Umbilical cord (tissue), 1 donor: ENCODE measurements at regions not wholly inside any gene's neighbourhood (a gene's known extent, or its start where the extent isn't known, plus 50 kb on each side); places are given as distances from the start of the nearest gene placed in this dataset.

ENCODE experiments used
- DNase-seq: peaks from one replicate; pipeline ENCODE4 v3.0.0-alpha.2; 2015; ENCODE audit warnings: low spot score

- no peak for DNase-seq
Observed at GRCh38 chr10:107931808-107932207, 767.3 kb upstream of the SORCS1 start.

DNA sequence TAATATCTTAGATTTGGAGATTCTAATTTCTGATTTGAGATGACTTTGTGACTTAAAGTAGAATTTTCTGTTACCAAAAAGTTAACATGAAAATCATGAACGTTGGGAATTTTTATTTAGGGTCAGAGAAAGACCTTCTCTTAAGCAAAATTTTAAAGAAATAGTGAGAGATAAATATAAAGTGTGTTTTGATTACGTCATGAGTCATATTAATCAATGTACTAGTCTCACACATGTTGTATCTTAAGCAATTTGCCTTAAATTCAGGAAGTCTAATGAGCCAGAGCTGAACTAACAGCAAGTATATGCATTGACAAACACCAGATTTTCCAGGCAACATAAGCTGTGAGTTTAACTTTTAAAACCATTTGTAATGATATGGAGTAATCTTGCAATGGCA, 765.5 kb upstream of the SORCS1 start:
- no peak for DNase-seq

- DNase-seq, result no peak
Observed at GRCh38 chr10:107924458-107924857, 760.0 kb upstream of the SORCS1 start.

DNA sequence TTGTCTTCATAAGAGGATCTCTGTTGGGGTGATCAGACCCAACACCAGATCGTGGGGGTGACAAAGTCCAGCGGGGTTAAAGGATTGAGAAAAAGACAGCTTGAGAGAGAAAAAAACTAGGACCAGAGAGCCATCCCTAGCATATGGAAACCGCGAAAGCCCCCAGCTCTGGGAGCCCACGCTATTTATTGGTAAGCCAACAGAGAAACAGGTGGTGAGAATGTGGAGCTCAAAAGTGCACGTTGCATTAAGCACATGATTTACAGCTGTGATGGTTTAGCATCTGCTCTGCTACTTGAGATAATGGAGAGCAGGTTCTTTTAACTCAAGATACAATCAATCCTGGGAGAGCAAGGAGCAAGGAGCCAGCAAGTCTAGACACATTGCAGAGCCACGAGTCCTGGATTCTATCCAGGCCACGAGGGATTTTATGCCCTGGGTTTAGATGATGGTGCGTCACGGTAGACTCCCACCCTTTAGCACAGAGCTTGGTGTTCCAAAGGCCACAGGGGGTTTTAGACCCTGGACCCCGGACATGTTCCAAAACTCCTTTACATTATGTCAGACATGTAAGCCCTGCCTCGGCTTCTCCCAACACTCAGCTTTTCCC, 755.2 kb upstream of the SORCS1 start:
- DNase-seq, result no peak

DNA sequence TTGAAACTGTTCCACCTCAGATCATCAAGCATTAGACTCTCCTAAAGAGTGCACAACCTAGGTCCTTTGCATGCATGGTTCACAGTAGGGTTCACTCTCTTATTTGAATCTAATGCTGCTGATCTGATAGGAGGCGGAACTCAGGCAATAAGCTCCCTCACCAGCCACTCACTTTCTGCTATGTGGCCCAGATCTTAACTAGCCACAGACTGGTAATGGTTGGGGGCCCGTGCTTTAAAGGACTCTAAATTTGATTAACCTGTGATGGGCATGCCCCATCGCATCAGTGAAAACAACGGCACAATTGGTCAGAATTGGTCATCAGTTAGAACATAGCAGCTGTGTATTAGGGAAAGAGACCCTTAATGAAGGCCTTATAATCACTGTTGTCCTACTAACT, 753.7 kb upstream of the SORCS1 start:
- DNase-seq, result no peak

GRCh38 chr10:107915215-107915610, 750.7 kb upstream of the SORCS1 start:
- peak; percentile 21 for DNase-seq

GRCh38 chr10:107914450-107915214, 750.1 kb upstream of the SORCS1 start:
- DNase-seq, result peak; percentile 25

DNA sequence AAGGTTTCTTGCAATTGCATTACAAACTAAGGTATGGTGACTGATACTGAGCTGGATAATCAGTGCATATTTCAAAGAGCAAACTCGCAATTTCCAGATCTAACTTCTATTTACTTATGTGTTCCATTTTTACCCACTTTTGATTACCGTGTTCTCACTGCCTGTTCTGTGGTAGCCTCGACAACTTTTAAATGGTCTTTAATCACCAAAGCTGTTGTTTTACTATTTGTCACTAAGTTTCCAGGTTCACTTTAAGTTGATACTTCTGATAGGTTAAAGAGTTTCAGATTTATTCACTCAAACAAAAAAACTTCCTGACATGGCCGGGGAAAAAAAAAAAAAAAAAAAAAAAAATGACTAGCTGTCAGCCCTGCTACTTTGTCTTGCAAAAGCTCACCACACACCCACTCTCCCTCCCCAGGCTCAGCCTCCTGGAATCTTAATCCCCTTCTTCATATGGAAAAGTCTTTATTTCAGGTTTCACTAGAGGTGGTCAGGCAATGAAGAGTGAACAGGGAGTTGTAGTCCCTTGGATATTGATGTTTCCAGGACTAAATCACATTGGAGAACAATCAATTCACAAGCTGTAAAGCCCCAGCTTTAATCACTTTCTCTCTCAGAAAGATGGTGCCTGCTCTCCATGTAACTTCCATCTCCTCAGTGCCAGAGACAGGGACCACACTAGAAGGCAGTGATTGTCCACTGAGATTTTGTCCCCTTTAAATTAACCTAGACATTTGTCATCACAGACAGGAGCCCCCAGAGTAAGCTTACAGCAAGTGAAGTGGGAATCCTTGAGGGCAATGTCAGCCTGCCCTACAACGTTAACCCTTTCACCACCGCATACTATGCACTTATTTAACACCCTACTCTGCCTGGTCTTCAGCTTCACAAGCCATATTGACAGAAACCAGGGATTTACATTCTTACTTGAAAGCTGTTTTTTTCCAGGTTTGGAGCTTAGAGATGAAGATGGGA, 749.1 kb upstream of the SORCS1 start:
- DNase-seq, result no peak

GRCh38 chr10:107901076-107901475, 736.6 kb upstream of the SORCS1 start:
- DNase-seq, result no peak

GRCh38 chr10:107900131-107900530, 735.6 kb upstream of the SORCS1 start:
- no peak for DNase-seq

- DNase-seq, result no peak
Observed at GRCh38 chr10:107899502-107900062, 735.1 kb upstream of the SORCS1 start.

DNA sequence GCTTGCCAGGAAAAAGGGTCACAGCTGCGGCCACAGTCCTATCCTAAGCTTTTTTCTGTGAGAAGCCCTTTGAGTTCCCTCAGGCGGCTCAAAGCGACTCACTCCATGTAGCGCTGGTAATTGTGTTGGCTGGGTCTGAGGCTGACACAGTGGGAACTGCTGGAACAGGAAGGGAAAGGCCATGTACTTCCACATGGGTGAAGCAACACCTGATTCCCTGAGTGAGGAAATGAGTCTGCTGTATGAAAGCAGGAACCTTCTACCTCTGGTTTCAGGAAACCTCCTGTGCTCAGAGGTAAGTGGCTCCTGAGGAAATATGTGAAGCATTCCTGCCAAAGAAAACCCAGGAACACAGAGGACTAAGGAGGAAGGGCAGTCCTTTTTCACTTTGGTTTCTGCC, 734.6 kb upstream of the SORCS1 start:
- no peak for DNase-seq

DNA sequence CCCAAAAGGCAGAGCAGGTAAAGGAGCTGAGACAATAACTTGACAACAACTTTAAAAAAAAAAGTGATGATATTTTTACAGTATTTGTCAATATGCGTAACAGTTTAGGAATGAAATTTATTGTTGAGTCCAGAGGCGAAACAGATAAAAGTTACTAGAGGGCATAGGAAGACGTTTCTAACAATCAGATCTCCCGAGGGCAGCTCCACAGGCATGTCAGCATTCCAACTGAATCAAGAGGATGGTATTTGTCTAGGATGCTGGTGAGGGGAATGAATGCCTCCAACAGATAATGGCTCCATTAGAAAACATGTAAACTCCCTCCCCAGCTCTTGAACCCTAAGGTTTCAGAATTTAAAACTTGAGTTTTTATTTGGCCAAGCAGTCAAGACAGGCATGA, 733.9 kb upstream of the SORCS1 start:
- DNase-seq, result no peak

GRCh38 chr10:107894516-107894915, 730.0 kb upstream of the SORCS1 start:
- no peak for DNase-seq

- no peak for DNase-seq
Observed at GRCh38 chr10:107889105-107889504, 724.6 kb upstream of the SORCS1 start.

- DNase-seq, result no peak
Observed at GRCh38 chr10:107880185-107880584, 715.7 kb upstream of the SORCS1 start.

- DNase-seq, result no peak
Observed at GRCh38 chr10:107873007-107873406, 708.5 kb upstream of the SORCS1 start.

DNA sequence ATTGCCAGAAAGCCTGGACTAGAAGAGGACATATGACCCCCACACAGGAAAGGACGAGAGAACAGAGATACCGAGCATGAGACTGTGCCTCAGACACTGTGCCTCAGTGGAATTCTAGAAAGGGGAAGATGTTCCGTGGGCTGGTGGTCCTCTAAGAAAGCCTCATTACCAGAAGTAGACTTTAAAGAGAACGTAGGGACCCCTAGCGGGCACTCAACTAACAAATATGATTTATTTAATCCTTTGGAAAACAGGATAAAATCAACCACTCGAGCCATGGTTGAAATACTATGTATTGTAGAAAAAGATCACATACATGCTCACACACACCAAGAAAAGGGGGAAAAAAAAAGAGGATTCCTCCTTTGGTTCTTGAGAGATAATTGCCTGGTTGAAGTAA, 701.2 kb upstream of the SORCS1 start:
- DNase-seq, result no peak

DNA sequence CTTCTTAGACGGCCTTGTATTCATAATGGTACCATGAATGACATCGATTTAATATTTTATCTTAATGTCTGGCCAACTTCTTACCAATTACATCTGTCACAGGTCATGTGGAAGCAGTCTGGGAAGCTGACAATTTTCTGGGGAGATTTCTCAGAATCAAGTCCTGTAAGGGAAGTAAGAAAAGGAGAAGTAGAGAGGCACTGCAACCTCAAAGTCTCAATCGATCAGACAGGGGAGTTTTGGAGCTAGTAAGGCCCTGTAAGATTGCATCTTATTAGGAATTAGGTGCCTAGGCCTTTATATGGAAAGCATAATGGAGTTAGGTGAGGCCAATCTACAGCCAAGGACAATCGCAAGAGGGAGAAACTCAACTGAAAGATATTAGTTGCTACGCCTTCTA, 694.6 kb upstream of the SORCS1 start:
- no peak for DNase-seq

- no peak for DNase-seq
Observed at GRCh38 chr10:107856047-107856315, 691.5 kb upstream of the SORCS1 start.

DNA sequence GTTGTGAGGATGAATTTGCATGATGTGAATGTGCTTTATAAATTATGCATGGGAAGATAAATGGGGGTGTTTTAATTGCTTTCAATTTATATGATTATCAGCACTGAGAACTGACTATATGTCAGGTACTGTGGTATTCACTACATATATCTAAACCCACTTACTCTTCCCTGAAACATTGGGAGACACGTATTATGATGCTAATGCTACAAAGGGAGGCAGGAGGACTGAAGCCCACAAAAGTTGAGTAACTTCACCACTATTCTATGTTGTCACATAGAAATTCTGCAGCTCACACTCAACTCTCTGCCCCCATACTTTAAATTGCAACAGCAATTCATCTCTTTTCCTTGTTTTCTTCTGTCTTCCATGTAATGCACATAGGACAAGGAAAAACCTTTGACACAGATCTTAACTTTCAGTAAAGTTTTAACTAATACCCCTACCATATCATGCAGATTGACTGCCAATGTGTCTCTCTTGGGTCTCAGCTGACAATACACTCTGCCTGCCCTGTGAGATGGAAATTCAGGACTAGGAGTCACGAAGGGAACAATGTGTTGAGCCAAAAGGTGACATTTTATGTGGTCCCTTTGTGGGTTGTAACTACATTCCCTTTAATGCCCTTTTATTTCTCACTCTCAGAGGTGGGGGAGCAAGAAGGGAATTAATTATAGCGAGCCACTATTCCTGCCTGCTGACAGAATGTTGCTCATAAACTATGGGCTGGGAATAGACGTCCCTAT, 691.0 kb upstream of the SORCS1 start:
- no peak for DNase-seq
